Naive B cell (primary cell): ENCODE measurements at regions not wholly inside any gene's neighbourhood (a gene's known extent, or its start where the extent isn't known, plus 50 kb on each side); places are given as distances from the start of the nearest gene placed in this dataset.
A peak's percentile ranks its signal among the peaks of the same experiment; 100 is the strongest.

Source experiments
- ATAC-seq, 2 donors: fragments of 150-1000 bp; cut with Tn5 transposase; 2 replicates each; pipeline ENCODE4 v1.10.0; 2021; ENCODE audit warnings: low read depth in 2 of 2, mild to moderate bottlenecking in 2 of 2, moderate library complexity in 2 of 2
- DNase-seq: peaks from one replicate; pipeline ENCODE4 v3.0.0; 2022
- H3K27ac Mint-ChIP-seq, 6 donors: one replicate each; pipeline ENCODE4 v1.8.0; 2020 to 2022; ENCODE audit warnings: mild to moderate bottlenecking in 6 of 6, mixed read lengths in 6 of 6, moderate library complexity in 5 of 6, inconsistent platforms in 2 of 6
- H3K27me3 Mint-ChIP-seq, 3 donors: one replicate each; pipeline ENCODE4 v1.8.0; 2021 to 2022; ENCODE audit warnings: mixed read lengths in 3 of 3, mild to moderate bottlenecking in 1 of 3
- H3K36me3 Mint-ChIP-seq, 2 donors: one replicate each; pipeline ENCODE4 v1.8.0; 2020 to 2022; ENCODE audit warnings: mixed read lengths in 2 of 2, inconsistent platforms in 1 of 2, mild to moderate bottlenecking in 1 of 2
- H3K4me1 Mint-ChIP-seq, 3 donors: one replicate each; pipeline ENCODE4 v1.8.0; 2020 to 2022; ENCODE audit warnings: mixed read lengths in 3 of 3, inconsistent platforms in 1 of 3, mild to moderate bottlenecking in 1 of 3, moderate library complexity in 1 of 3
- H3K4me3 Mint-ChIP-seq, 8 donors: one replicate each; pipeline ENCODE4 v1.8.0; 2020 to 2022; ENCODE audit warnings: mild to moderate bottlenecking in 8 of 8, mixed read lengths in 8 of 8, moderate library complexity in 8 of 8, inconsistent platforms in 2 of 8
- H3K9me3 Mint-ChIP-seq, 7 donors: one replicate each; pipeline ENCODE4 v1.8.0; 2020 to 2022; ENCODE audit warnings: mixed read lengths in 7 of 7, mild to moderate bottlenecking in 5 of 7, inconsistent platforms in 2 of 7, moderate library complexity in 1 of 7

DNA sequence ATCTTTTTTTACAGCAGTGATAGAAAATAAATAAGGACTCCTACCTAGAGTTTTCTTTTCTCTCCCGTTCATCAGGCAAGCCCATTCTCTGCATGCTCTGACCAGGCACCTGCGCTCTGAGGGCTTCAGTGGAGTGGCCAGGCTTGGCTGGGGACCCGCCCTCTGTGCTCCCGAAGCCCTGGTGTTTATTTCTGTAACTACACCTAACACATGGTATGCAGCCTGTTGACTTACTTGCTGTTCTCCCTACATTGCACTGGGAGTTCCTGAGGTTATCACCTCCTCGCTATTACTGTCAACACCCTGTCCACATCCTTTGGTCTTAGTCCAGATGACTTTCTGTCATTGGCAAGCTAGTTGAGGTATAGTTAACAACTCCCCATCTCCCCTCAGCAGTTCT, 317.7 kb downstream of the LPIN1 start:
- no peak for DNase-seq
- no peak for ATAC-seq

DNA sequence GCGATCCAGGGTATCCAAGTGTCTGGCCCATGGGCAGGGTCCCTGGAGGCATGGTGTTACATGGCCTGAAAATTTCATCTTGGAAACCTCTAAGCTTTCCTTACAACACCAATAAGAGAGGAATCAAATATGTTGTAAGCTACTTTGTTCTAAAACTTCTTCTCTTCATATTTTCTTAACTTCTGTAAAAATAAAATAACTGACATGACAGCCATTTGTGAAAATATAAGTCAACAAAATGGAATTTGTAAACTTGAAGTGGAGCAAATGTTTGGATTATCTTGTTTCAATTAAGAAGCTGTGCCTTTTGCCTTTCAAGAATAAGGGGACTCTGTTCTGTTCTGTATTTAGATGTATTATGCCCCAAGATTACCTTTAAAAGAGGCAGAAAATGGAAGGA, 319.7 kb downstream of the LPIN1 start:
- Mint-ChIP-seq H3K27ac (peak overlapping the region in 1 of 6 donors; percentile 68), H3K27me3 (no peaks in the 10 kb centered on the region), H3K36me3 (peaks cover 0 to 11% of the 10 kb centered on the region in 2 donors), H3K4me1 (peaks cover 34 to 61% (median 44%) of the 10 kb centered on the region in 3 donors), H3K9me3 (peaks cover 0 to 8% (median 3%) of the 10 kb centered on the region in 7 donors), H3K4me3 (peak overlapping the region in 2 of 8 donors; percentile 2)
- ATAC-seq (no peak), DNase-seq (no peak)

More for the DNA sequence above, 317.7 kb downstream of the LPIN1 start:
- H3K4me1 Mint-ChIP-seq: peaks cover 35 to 62% (median 42%) of the 10 kb centered on the region in 3 donors
- peaks cover 0 to 11% of the 10 kb centered on the region in 2 donors for H3K36me3 Mint-ChIP-seq
- no peak overlapping the region for H3K27ac Mint-ChIP-seq
- H3K27me3 Mint-ChIP-seq: no peaks in the 10 kb centered on the region
- peaks cover 0 to 8% (median 3%) of the 10 kb centered on the region in 7 donors for H3K9me3 Mint-ChIP-seq
- H3K4me3 Mint-ChIP-seq: no peak overlapping the region

DNA sequence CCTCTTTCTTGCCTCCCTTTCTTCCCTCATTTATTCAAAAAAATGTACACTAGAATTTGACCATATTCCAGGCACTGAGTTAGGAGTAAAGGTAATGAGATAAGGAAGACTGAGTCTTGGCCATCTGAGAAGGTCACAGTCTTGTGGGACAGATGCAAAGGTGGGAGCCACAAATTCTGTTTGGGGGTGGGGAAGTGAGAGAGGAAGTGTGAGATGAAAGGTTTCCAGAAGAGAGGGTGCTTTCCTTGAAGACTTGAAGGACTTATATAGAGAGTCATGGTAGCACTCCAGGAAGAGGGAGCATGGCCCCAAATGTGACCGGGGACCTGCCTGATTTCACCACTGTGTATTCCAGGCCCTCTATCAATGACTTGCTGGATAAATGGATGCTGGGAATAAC, 320.6 kb downstream of the LPIN1 start:
- Mint-ChIP-seq H3K9me3 (peaks cover 0 to 8% (median 3%) of the 10 kb centered on the region in 7 donors), H3K27ac (peak overlapping the region in 3 of 6 donors; percentile 1 to 84 (median 37)), H3K4me3 (peak overlapping the region in 3 of 8 donors; percentile 3 to 32 (median 7)), H3K36me3 (peaks cover 0 to 11% of the 10 kb centered on the region in 2 donors), H3K27me3 (no peaks in the 10 kb centered on the region), H3K4me1 (peaks cover 38 to 67% (median 48%) of the 10 kb centered on the region in 3 donors)
- ATAC-seq (peak; percentile 18 to 32), DNase-seq (no peak)

DNA sequence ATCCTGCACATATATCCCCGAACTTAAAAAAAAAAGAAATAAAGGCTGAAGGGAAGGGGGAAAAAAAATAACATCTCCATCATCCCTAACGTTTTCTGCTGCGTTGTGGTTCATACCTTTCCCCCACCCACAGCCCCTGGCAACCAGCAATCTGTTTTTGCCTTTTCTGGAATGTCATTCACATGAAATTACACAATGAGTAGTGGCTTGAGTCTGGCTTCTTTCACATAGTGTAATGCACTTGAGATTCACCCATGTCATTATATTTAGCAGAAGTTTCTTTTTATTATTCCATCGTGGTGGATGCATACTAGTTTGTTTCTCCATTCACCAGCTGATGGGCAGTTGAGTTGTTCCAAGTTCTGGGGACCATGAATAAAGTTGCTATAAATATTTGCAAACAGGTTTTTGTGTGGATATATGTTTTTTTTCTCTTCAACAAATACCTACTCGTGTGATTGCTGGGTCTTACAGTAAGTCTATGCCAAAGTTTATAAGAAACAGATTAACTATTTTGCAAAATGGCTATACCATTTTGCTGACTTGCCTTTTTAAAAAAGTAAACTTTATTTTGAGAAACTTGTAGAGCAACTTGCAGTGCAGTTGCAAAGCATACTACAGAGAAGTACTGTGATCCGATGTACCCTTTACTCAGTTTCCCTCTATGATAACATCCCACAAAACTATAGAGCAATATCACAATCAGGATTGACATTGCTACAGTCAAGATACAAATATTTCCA, 322.5 kb downstream of the LPIN1 start:
- Mint-ChIP-seq H3K9me3 (peaks cover 0 to 3% (median 0%) of the 10 kb centered on the region in 7 donors), H3K27me3 (no peaks in the 10 kb centered on the region), H3K27ac (peak overlapping the region in 1 of 6 donors; percentile 62), H3K4me1 (peaks cover 41 to 73% (median 58%) of the 10 kb centered on the region in 3 donors), H3K4me3 (no peak overlapping the region), H3K36me3 (no peaks in the 10 kb centered on the region)
- ATAC-seq (no peak), DNase-seq (no peak)

DNA sequence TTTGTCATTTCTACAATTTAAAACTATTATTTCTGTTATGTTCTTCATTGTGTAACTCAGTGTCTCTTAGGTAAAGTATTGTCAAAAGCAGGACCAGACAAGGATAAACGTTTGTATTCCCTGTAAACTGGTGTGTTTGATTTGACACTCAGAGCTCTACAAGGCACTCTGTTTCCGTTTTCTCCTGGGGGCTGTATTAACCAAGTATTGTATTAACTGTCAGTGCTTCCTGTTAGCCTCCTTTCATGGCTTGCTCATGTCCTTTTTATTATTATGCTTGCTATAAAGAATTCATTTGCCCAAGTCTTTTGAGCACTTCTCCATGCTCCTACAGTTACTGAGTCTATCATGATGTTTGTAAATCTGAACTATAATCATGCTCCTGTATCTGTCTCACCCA, 323.7 kb downstream of the LPIN1 start:
- Mint-ChIP-seq H3K9me3 (no peaks in the 10 kb centered on the region), H3K36me3 (no peaks in the 10 kb centered on the region), H3K27ac (no peak overlapping the region), H3K27me3 (no peaks in the 10 kb centered on the region), H3K4me1 (peaks cover 41 to 67% (median 61%) of the 10 kb centered on the region in 3 donors), H3K4me3 (peak overlapping the region in 3 of 8 donors; percentile 8 to 66 (median 57))
- ATAC-seq (no peak), DNase-seq (no peak)

DNA sequence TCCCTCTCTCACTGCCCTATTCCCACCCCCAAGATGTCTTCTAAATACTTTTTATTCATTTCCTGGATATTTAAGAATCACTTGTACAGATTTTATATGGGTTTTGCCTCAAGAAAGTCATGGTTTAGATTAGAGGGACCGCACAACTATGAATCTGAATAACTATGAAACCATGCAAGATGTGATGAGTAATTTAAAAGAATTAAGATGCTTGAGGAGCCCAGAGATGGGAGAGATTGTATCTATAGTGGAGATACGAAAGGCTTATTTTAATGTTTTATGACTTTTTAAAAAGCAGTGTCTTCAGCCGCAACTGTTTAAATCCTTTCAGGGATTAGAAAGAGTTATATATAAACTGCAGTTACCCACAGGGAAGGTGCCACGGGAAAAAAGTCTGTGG, 324.1 kb downstream of the LPIN1 start:
- H3K4me1 Mint-ChIP-seq: peaks cover 38 to 64% (median 61%) of the 10 kb centered on the region in 3 donors
- peak overlapping the region in 5 of 6 donors; percentile 29 to 83 (median 62) for H3K27ac Mint-ChIP-seq

DNA sequence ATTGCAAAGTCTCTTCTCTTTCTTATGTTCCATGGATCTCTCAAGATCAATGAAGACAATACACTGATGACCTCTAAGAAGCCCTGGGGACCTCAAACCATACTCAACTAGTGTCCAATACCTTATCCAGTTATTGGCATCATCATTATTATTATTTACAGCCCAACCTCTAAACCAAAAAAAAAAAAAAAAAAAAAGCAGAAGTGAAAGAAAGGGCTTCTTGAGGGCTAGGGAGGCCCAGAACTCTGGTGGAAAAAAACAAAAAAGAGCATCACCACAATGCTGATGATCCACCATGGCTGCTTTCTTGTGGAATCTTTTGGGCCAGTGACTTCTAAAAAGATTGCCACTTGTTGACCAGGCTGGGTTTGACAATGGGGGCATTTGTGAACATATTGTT, 324.9 kb downstream of the LPIN1 start:
- no peaks in the 10 kb centered on the region for H3K9me3 Mint-ChIP-seq
- peak; percentile 84 to 88 for ATAC-seq
- peaks cover 36 to 62% (median 57%) of the 10 kb centered on the region in 3 donors for H3K4me1 Mint-ChIP-seq
- no peaks in the 10 kb centered on the region for H3K27me3 Mint-ChIP-seq
- H3K36me3 Mint-ChIP-seq: no peaks in the 10 kb centered on the region
- peak; percentile 41 for DNase-seq
- peak overlapping the region in 5 of 6 donors; percentile 3 to 83 (median 42) for H3K27ac Mint-ChIP-seq
- H3K4me3 Mint-ChIP-seq: peak overlapping the region in 6 of 8 donors; percentile 18 to 66 (median 42)

More for the DNA sequence above, 324.1 kb downstream of the LPIN1 start:
- Mint-ChIP-seq H3K9me3 (no peaks in the 10 kb centered on the region), H3K4me3 (peak overlapping the region in 7 of 8 donors; percentile 7 to 66 (median 47)), H3K27me3 (no peaks in the 10 kb centered on the region), H3K36me3 (no peaks in the 10 kb centered on the region)
- DNase-seq (no peak), ATAC-seq (no peak)

DNA sequence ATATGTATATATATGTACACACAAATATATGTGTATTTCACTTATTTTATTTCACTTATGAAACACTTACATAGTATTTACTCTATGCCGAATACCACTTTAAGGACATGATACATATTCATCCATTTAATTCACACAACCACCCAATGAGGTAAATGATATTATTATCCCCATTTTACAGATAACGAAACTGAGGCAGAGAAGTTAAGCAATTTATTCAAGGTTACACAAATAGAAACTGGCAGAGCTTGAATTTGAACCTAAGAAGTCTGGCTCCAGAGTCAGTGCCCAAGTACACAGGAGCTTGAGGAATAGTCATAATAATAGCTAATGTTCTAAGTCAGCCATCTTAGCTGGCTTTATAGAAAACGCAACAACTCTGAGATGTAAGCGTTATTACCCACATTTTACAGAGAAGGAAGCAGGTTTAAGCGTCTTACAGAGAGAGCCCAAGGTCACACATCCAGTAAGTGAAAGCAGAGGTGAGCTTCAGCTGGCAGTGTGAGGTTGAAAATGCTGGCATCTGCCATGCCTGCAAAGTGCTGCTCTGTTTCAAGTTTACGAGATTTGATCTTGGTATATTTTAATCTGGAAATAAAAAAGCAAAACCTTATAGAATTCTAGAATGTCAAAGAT, 326.9 kb downstream of the LPIN1 start:
- Mint-ChIP-seq H3K4me1 (peaks cover 41 to 62% (median 56%) of the 10 kb centered on the region in 3 donors), H3K9me3 (no peaks in the 10 kb centered on the region), H3K4me3 (peak overlapping the region in 1 of 8 donors; percentile 6), H3K27ac (no peak overlapping the region), H3K27me3 (no peaks in the 10 kb centered on the region), H3K36me3 (no peaks in the 10 kb centered on the region)
- DNase-seq (no peak), ATAC-seq (no peak)

DNA sequence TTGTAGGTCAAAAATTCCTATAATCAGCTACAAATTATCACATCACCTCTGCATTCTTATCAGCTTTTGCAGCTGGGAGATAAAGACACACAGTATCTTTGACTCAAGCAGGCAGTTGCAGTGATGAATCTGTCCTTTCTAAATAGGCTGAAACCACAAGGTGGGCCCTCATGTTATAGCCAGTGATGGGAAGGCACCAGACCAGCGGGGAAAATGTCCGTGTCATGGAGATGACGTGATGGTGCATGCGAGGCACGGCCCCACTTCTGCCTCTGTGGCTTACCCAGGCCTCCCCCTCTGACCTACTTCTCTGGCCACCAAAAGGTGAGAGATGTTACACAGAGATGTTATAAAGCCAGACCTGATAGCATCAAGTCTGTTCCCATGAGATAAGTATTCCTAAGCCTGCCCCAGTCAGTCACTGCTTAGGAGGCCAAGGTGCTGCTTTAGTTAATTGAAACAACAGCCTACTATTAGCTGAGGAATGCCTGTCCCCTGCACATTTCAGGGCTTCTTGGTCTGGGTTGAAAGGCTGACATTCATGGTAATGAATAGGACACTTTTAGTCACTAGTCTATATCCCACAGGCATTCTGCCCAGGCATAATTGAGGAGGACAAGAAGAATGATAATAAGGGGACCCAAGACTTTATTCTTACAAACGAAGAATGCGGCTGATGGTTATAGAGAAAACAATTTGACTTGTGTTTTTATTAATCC, 327.9 kb downstream of the LPIN1 start:
- H3K4me1 Mint-ChIP-seq: peaks cover 47 to 58% (median 57%) of the 10 kb centered on the region in 3 donors
- ATAC-seq: no peak
- H3K27ac Mint-ChIP-seq: no peak overlapping the region
- peaks cover 0 to 2% (median 0%) of the 10 kb centered on the region in 7 donors for H3K9me3 Mint-ChIP-seq
- H3K27me3 Mint-ChIP-seq: no peaks in the 10 kb centered on the region
- no peaks in the 10 kb centered on the region for H3K36me3 Mint-ChIP-seq
- no peak overlapping the region for H3K4me3 Mint-ChIP-seq
- no peak for DNase-seq

DNA sequence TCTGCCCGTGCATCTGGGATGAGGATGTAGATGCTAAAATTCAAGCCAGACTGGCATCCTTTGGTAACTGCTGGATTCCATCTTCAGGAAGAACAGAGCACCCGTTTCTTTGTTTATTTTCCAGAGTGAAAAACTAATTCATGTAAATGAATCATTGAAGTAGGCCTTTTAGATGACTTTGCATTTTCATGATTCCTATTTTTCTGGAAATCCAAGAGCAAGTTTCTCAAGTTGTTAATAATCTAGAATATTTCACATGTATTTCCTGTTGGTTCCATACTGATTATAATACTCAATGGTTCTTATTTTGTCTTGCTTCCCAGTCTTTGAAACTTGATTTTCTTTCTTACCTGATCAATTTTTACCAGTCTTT, 328.4 kb downstream of the LPIN1 start:
- H3K4me1 Mint-ChIP-seq: peaks cover 47 to 58% (median 54%) of the 10 kb centered on the region in 3 donors
- ATAC-seq (no peak), DNase-seq (no peak)
- peaks cover 0 to 4% (median 0%) of the 10 kb centered on the region in 7 donors for H3K9me3 Mint-ChIP-seq
- no peak overlapping the region for H3K4me3 Mint-ChIP-seq
- no peaks in the 10 kb centered on the region for H3K36me3 Mint-ChIP-seq
- H3K27me3 Mint-ChIP-seq: no peaks in the 10 kb centered on the region
- no peak overlapping the region for H3K27ac Mint-ChIP-seq

DNA sequence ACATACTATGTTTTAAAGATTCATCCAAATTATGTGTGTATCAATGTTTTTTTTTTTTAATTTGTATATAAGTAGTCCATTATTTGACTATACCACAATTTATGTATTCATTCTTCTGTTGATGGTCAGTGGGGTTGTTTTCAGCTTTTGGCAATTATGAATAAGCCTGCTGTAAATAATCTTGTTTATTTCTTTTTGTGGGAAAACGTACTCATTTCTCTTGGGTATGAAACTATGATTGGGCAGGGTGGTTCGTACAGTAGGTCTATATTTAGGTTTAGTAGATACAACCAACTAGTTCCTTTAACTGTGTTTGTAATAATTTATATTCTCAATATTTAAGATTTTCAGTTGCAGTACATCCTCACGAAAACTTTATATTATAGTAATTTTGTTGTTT, 329.2 kb downstream of the LPIN1 start:
- no peaks in the 10 kb centered on the region for H3K36me3 Mint-ChIP-seq
- H3K4me1 Mint-ChIP-seq: peaks cover 40 to 56% (median 46%) of the 10 kb centered on the region in 3 donors
- H3K27me3 Mint-ChIP-seq: no peaks in the 10 kb centered on the region
- peaks cover 0 to 4% (median 0%) of the 10 kb centered on the region in 7 donors for H3K9me3 Mint-ChIP-seq
- ATAC-seq (no peak), DNase-seq (no peak)
- no peak overlapping the region for H3K27ac Mint-ChIP-seq
- H3K4me3 Mint-ChIP-seq: no peak overlapping the region

DNA sequence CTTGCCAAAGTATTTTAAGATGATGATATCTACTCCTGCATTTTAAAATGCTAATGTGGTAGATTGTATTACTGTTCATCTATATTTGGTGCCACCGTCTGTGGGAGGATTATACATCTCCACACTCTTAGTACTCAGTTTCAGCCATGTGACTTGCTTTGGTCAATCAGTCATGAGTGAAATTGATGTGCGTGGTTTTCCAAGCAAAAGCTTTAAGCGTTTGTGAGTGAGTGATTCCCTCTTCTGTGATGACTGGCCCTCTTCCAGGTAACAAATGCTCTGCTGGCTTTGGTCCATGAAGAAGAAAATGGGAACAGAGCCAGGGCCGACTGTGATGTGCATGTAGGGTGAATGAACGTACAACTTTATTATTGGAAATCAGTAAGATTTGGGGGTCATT, 330.4 kb downstream of the LPIN1 start:
- Mint-ChIP-seq H3K9me3 (peaks cover 0 to 4% (median 0%) of the 10 kb centered on the region in 7 donors), H3K4me1 (peaks cover 31 to 47% (median 34%) of the 10 kb centered on the region in 3 donors), H3K36me3 (no peaks in the 10 kb centered on the region), H3K27me3 (no peaks in the 10 kb centered on the region), H3K4me3 (peak overlapping the region in 2 of 8 donors; percentile 0 to 13), H3K27ac (peak overlapping the region in 1 of 6 donors; percentile 21)
- ATAC-seq: peak; percentile 23 to 25
- DNase-seq: no peak

DNA sequence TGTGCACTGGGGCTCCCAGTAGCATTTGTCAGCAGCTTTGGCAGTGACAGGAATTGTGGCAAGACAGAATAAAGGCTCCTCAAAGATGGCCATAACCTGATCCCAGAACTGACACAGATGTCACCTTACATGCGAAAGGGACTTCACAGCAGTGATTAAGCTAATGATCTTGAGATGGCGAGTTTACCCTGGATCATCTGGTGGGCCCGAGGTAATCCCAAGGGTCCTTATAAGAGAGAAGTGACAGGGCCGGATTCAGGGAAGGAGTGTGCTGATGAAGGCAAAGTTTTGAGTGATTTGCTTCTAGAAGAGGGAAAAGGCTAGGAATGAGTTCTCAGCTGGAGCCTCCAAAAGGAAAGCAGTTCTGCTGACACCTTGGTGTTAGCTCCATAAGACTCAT, 333.9 kb downstream of the LPIN1 start:
- Mint-ChIP-seq H3K27me3 (no peaks in the 10 kb centered on the region), H3K4me1 (peaks cover 25 to 40% (median 29%) of the 10 kb centered on the region in 3 donors), H3K36me3 (no peaks in the 10 kb centered on the region), H3K27ac (peak overlapping the region in 1 of 6 donors; percentile 43), H3K4me3 (no peak overlapping the region), H3K9me3 (peaks cover 0 to 4% (median 0%) of the 10 kb centered on the region in 7 donors)
- no peak for ATAC-seq
- no peak for DNase-seq
